ENCODE measurements at regions not wholly inside any gene's neighbourhood (a gene's known extent, or its start where the extent isn't known, plus 50 kb on each side); places are given as distances from the start of the nearest gene placed in this dataset.

DNA sequence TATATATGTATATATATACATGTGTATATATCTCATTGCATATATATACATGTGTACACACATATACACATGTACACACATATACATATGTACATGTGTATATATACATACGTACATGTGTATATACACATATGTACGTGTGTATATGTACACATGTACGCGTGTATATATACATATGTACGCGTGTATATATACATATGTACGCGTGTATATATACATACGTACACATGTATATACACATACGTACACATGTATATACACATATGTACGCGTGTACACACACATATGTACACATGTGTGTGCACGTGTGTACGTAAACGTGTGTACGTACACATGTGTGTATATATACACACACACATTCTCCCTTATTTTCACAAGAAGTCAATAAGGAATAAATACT, 141.6 kb upstream of the TMCC3 start:
- TF ChIP-seq, protein P1, sequence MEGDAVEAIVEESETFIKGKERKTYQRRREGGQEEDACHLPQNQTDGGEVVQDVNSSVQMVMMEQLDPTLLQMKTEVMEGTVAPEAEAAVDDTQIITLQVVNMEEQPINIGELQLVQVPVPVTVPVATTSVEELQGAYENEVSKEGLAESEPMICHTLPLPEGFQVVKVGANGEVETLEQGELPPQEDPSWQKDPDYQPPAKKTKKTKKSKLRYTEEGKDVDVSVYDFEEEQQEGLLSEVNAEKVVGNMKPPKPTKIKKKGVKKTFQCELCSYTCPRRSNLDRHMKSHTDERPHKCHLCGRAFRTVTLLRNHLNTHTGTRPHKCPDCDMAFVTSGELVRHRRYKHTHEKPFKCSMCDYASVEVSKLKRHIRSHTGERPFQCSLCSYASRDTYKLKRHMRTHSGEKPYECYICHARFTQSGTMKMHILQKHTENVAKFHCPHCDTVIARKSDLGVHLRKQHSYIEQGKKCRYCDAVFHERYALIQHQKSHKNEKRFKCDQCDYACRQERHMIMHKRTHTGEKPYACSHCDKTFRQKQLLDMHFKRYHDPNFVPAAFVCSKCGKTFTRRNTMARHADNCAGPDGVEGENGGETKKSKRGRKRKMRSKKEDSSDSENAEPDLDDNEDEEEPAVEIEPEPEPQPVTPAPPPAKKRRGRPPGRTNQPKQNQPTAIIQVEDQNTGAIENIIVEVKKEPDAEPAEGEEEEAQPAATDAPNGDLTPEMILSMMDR (IDR thresholded peaks at IDR 0.05; ENCODE audit: poor library complexity): no peak
- TF ChIP-seq EZH2 (IDR thresholded peaks at IDR 0.05; ENCODE audit: borderline replicate concordance) (no peak), EZH2phosphoT487 (IDR thresholded peaks at IDR 0.05; ENCODE audit: low read depth, severe bottlenecking, unreplicated experiment) (no peak)

Data from hepatocyte (in vitro differentiated cells).